ENCODE measurements at regions not wholly inside any gene's neighbourhood (a gene's known extent, or its start where the extent isn't known, plus 50 kb on each side); places are given as distances from the start of the nearest gene placed in this dataset.
A peak's percentile ranks its signal among the peaks of the same experiment; 100 is the strongest.

DNA sequence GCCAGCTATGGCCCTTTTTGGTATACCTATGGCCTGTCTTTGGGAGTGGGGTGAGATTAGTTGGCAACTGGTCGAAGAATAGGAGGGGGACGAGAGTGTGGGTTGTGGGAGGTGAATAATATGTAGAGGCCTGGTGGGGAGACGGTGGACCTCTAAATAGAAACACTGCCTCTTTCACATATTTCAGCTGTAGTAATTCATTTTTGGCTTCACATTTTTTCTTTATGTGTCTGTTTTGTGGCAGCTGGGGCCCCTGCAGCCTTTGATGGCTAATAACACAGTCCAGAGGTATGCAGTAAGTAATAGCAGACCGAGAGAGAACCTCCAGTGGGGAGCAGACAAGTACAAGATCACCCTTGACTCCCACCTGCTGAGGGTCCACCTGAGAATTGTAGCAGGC lies 75.9 kb downstream of the HLX start:
- intact Hi-C loops (cut with micrococcal nuclease): no loop called here
- TF ChIP-seq, protein P1, sequence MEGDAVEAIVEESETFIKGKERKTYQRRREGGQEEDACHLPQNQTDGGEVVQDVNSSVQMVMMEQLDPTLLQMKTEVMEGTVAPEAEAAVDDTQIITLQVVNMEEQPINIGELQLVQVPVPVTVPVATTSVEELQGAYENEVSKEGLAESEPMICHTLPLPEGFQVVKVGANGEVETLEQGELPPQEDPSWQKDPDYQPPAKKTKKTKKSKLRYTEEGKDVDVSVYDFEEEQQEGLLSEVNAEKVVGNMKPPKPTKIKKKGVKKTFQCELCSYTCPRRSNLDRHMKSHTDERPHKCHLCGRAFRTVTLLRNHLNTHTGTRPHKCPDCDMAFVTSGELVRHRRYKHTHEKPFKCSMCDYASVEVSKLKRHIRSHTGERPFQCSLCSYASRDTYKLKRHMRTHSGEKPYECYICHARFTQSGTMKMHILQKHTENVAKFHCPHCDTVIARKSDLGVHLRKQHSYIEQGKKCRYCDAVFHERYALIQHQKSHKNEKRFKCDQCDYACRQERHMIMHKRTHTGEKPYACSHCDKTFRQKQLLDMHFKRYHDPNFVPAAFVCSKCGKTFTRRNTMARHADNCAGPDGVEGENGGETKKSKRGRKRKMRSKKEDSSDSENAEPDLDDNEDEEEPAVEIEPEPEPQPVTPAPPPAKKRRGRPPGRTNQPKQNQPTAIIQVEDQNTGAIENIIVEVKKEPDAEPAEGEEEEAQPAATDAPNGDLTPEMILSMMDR (conservative IDR thresholded peaks at IDR 0.05; ENCODE audit: low read depth, low read length): no peak
- TF ChIP-seq EZH2 (IDR thresholded peaks at IDR 0.05; ENCODE audit: low read length, unreplicated experiment) (no peak), EZH2phosphoT487 (IDR thresholded peaks at IDR 0.05; ENCODE audit: borderline replicate concordance, low read length) (no peak)
- no peaks in the 10 kb centered on the region for H3K27me3 ChIP-seq (ENCODE audit: low read length)
- no peak overlapping the region for H3K4me3 ChIP-seq (ENCODE audit: low read length)
- POLR2A ChIA-PET (ENCODE audit: unreplicated experiment): no interaction called here
- BruUV-seq (replicated peaks): no TSS peak
- H3K4me1 ChIP-seq (ENCODE audit: insufficient read depth, low read length): peaks cover 20% of the 10 kb centered on the region
- H3K36me3 ChIP-seq (ENCODE audit: low read depth, low read length): peaks cover 4% of the 10 kb centered on the region; the same call in 1 of the 2 replicates
- ATAC-seq (no peak), DNase-seq (no peak)
- H3K9me2 ChIP-seq (replicated peaks; ENCODE audit: low read length): no peaks in the 10 kb centered on the region
- no peaks in the 10 kb centered on the region for H4K20me1 ChIP-seq (ENCODE audit: low read length)
- no peak overlapping the region for H3K9ac ChIP-seq (ENCODE audit: low read length)
- H3K9me3 ChIP-seq (ENCODE audit: low read length): peaks cover 12% of the 10 kb centered on the region
- H3K4me2 ChIP-seq (ENCODE audit: low read length): no peak overlapping the region
- no peaks in the 10 kb centered on the region for H3K79me2 ChIP-seq (ENCODE audit: low read length)
- CTCF ChIA-PET: no interaction called here
- H2AFZ ChIP-seq (ENCODE audit: low read length): no peak overlapping the region
- no peaks in the 10 kb centered on the region for H3F3A ChIP-seq (ENCODE audit: low read length, unreplicated experiment)
- H3K27ac ChIP-seq (ENCODE audit: low read length): no peak overlapping the region

DNA sequence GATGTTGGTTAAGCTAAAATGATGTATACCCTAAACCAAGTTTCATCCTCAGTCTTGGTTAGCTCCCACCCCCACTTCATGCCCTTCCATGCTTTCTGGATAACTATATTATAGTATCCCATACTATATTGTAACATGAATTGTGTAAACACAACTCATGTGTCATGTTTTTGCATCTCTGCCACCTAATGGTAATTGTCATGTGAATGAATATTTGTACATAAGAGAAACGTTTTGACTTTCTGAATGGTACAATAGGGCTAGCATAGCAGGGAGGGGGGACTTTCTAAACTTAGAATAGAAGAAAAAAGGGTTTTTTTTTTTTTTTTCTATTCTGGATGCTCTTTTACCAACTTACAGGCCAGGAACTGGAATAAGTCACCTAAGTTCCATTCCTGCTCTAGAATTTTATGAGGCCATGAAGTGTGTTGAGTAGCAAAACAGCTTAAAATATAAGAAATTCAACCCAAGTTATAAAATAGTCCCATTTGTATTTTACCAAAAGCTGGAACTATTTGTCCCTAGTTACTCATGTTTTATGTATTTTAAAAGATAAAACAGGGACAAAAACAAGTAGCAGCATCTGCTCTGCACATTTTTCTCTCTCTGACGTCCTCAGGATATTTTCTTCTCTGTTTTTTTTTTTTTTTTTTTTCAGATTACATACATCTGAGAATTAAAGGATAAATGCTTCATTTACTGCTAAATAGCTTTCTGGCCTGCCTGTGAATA lies 77.4 kb downstream of the HLX start:
- H3K4me3 ChIP-seq (ENCODE audit: low read length): no peak overlapping the region
- no TSS peak for BruUV-seq (replicated peaks)
- no peaks in the 10 kb centered on the region for H3K9me3 ChIP-seq (ENCODE audit: low read length)
- DNase-seq (no peak), ATAC-seq (no peak)
- H3K4me2 ChIP-seq (ENCODE audit: low read length): peak overlapping the region; percentile 73
- no peaks in the 10 kb centered on the region for H3K27me3 ChIP-seq (ENCODE audit: low read length)
- no peak for TF ChIP-seq EZH2phosphoT487 (IDR thresholded peaks at IDR 0.05; ENCODE audit: borderline replicate concordance, low read length)
- no peak for TF ChIP-seq EZH2 (IDR thresholded peaks at IDR 0.05; ENCODE audit: low read length, unreplicated experiment)
- TF ChIP-seq, protein P1 (conservative IDR thresholded peaks at IDR 0.05; ENCODE audit: low read depth, low read length): no peak
- H3K36me3 ChIP-seq (ENCODE audit: low read depth, low read length): no peaks in the 10 kb centered on the region
- H3F3A ChIP-seq (ENCODE audit: low read length, unreplicated experiment): no peaks in the 10 kb centered on the region
- ChIA-PET CTCF (no interaction called here), POLR2A (ENCODE audit: unreplicated experiment) (no interaction called here)
- H4K20me1 ChIP-seq (ENCODE audit: low read length): no peaks in the 10 kb centered on the region
- H3K79me2 ChIP-seq (ENCODE audit: low read length): no peaks in the 10 kb centered on the region
- H3K27ac ChIP-seq (ENCODE audit: low read length): peak overlapping the region; percentile 72
- intact Hi-C loops (cut with micrococcal nuclease): no loop called here
- H3K9ac ChIP-seq (ENCODE audit: low read length): peak overlapping the region; percentile 29
- H2AFZ ChIP-seq (ENCODE audit: low read length): peak overlapping the region; percentile 66
- no peaks in the 10 kb centered on the region for H3K9me2 ChIP-seq (replicated peaks; ENCODE audit: low read length)
- peaks cover 36% of the 10 kb centered on the region for H3K4me1 ChIP-seq (ENCODE audit: insufficient read depth, low read length)

DNA sequence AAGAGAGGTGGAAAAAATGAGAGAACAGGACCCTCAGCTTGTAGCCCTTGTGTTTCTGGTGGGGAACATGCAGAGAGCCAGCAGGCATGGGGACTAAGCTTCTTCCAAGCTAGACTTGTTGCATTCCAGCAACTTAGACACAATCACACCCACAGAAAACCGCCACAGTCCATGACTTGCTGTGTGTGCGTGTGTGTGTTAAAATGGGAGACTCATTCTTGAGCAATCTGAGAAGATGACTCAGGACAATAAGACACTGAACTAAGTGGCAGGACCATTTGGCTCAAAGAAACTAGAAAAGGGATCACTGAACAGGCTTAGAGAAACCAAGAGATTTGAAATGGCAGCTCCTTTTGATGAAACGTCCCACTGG lies 78.0 kb downstream of the HLX start:
- CTCF ChIA-PET: no interaction called here
- POLR2A ChIA-PET (ENCODE audit: unreplicated experiment): no interaction called here
- no peaks in the 10 kb centered on the region for H4K20me1 ChIP-seq (ENCODE audit: low read length)
- H3K9me3 ChIP-seq (ENCODE audit: low read length): no peaks in the 10 kb centered on the region
- ATAC-seq (peak; percentile 95), DNase-seq (peak; percentile 95)
- no TSS peak for BruUV-seq (replicated peaks)
- H3K4me1 ChIP-seq (ENCODE audit: insufficient read depth, low read length): peaks cover 41% of the 10 kb centered on the region
- H2AFZ ChIP-seq (ENCODE audit: low read length): peak overlapping the region; percentile 66
- no peaks in the 10 kb centered on the region for H3K36me3 ChIP-seq (ENCODE audit: low read depth, low read length)
- H3K79me2 ChIP-seq (ENCODE audit: low read length): no peaks in the 10 kb centered on the region
- peak overlapping the region; percentile 72 for H3K27ac ChIP-seq (ENCODE audit: low read length)
- no peaks in the 10 kb centered on the region for H3F3A ChIP-seq (ENCODE audit: low read length, unreplicated experiment)
- TF ChIP-seq, protein P1 (conservative IDR thresholded peaks at IDR 0.05; ENCODE audit: low read depth, low read length): no peak
- TF ChIP-seq EZH2phosphoT487 (IDR thresholded peaks at IDR 0.05; ENCODE audit: borderline replicate concordance, low read length): no peak
- no peak for TF ChIP-seq EZH2 (IDR thresholded peaks at IDR 0.05; ENCODE audit: low read length, unreplicated experiment)
- H3K4me2 ChIP-seq (ENCODE audit: low read length): peak overlapping the region; percentile 73
- no peak overlapping the region for H3K4me3 ChIP-seq (ENCODE audit: low read length)
- no peaks in the 10 kb centered on the region for H3K27me3 ChIP-seq (ENCODE audit: low read length)
- H3K9me2 ChIP-seq (replicated peaks; ENCODE audit: low read length): no peaks in the 10 kb centered on the region
- peak overlapping the region; percentile 29 for H3K9ac ChIP-seq (ENCODE audit: low read length)
- intact Hi-C loops (cut with micrococcal nuclease): no loop called here

All from PC-3 (cell line).